Body of pancreas (tissue), 4 donors: ENCODE measurements at regions not wholly inside any gene's neighbourhood (a gene's known extent, or its start where the extent isn't known, plus 50 kb on each side); places are given as distances from the start of the nearest gene placed in this dataset.

Source experiments
- CTCF ChIP-seq, 7 experiments: fragments of 450-650 bp in 4 of 7; fragments of 200-600 bp in 3 of 7; sonication (generic) in 3 of 7; IDR thresholded peaks; one replicate each; pipeline ENCODE4 v1.5.1; 2016 to 2019; ENCODE audit warnings: antibody characterized with exemption in 7 of 7
- POLR2A ChIP-seq, 3 donors: fragments of 450-650 bp; IDR thresholded peaks; one replicate each; pipeline ENCODE4 v1.6.1; 2016; ENCODE audit warnings: antibody characterized with exemption in 3 of 3, mild to moderate bottlenecking in 2 of 3

DNA sequence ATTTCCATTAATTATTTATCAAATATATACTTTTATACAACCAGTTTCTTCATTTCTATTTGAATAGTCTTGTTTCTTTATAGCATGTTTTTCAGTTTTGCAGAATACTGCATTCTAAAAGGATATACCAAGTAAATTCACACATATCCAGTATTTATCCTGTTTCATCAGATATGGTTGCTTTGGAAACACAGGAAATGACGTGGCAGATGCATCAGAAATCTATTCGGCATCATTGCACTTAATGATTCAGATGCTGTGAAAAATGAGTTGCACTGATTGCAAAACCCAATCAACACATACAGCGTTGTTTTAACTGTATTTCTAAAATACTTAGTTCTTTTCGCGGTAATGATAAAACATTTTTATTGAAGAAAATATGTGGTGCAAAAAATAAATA, 594.9 kb downstream of the CDH26 start:
- TF ChIP-seq CTCF (IDR thresholded peaks at IDR 0.05) = no peak
- no peak for TF ChIP-seq POLR2A (IDR thresholded peaks at IDR 0.05)
